PFSK-1 (cell line): ENCODE measurements at regions not wholly inside any gene's neighbourhood (a gene's known extent, or its start where the extent isn't known, plus 50 kb on each side); places are given as distances from the start of the nearest gene placed in this dataset.

Source experiments
- POLR2AphosphoS5 ChIP-seq: IDR thresholded peaks from 2 replicates; pipeline ENCODE4 v1.6.1; 2012; ENCODE audit warnings: low read depth, mild to moderate bottlenecking, control low read depth, low read length, moderate library complexity
- REST ChIP-seq, 2 experiments: IDR thresholded peaks; 2 replicates each; pipeline versions ENCODE4 v1.6.1 to v1.8.0; 2011 to 2012; ENCODE audit warnings: low read depth in 2 of 2, low read length in 2 of 2, control low read depth in 1 of 2, inconsistent platforms in 1 of 2, mild to moderate bottlenecking in 1 of 2, moderate library complexity in 1 of 2; ENCODE audit not compliant: insufficient read depth in 1 of 2
- SIN3A ChIP-seq: IDR thresholded peaks from 2 replicates; pipeline ENCODE4 v1.6.1; 2012; ENCODE audit warnings: mild to moderate bottlenecking, low read length, moderate library complexity, borderline replicate concordance; ENCODE audit not compliant: insufficient read depth
- TAF1 ChIP-seq: IDR thresholded peaks from 2 replicates; pipeline ENCODE4 v1.6.1; 2012; ENCODE audit warnings: low read length, control low read depth, borderline replicate concordance; ENCODE audit not compliant: insufficient read depth

- TF ChIP-seq TAF1 (no peak), POLR2AphosphoS5 (no peak), REST (IDR thresholded peaks at IDR 0.05; ENCODE audit: insufficient read depth in 1 of 2, low read depth in 2 of 2, low read length in 2 of 2) (no peak), SIN3A (no peak)
Observed at GRCh38 chr20:53823121-53823764, 229.6 kb upstream of the ZNF217 start.
